ENCODE measurements at regions not wholly inside any gene's neighbourhood (a gene's known extent, or its start where the extent isn't known, plus 50 kb on each side); places are given as distances from the start of the nearest gene placed in this dataset.

GRCh38 chr18:33838054-33838453 is 260.0 kb downstream of the ASXL3 start:
- DNase-seq = no peak
- Histone ChIP-seq H3K4me3 (no peak overlapping the region), H3K27ac (no peak overlapping the region), H3K4me1 (ENCODE audit: insufficient read depth) (no peaks in the 10 kb centered on the region), H3K9me2 (ENCODE audit: insufficient read depth) (no peaks in the 10 kb centered on the region), H3K36me3 (ENCODE audit: low read depth) (no peaks in the 10 kb centered on the region), H3K27me3 (replicated peaks; ENCODE audit: insufficient read depth) (no peaks in the 10 kb centered on the region), H4K20me1 (ENCODE audit: insufficient read depth) (no peaks in the 10 kb centered on the region), H2AFZ (no peak overlapping the region), H3F3A (ENCODE audit: insufficient read depth) (no peaks in the 10 kb centered on the region), H3K4me2 (ENCODE audit: unreplicated experiment) (no peak overlapping the region), H3K79me2 (ENCODE audit: insufficient read depth) (no peaks in the 10 kb centered on the region), H3K9ac (no peak overlapping the region), H3K9me3 (ENCODE audit: low read depth) (no peaks in the 10 kb centered on the region)
- no peak for TF ChIP-seq EZH2 (IDR thresholded peaks at IDR 0.05; ENCODE audit: insufficient read depth, poor library complexity, severe bottlenecking)
- no peak for TF ChIP-seq EZH2phosphoT487 (IDR thresholded peaks at IDR 0.05; ENCODE audit: insufficient read depth, low read depth)
- WGBS, 2 experiments (ENCODE audit: low coverage in 1 of 2, low lambda C conversion rate in 2 of 2, missing lambda C conversion rate in 2 of 2) = 3 to 5% methylated on average over 1 of the region's 1 CpG
- in situ Hi-C loops (cut with MboI) = loop anchor here (25.0 kb wide), 1 partner anchor 474 kb away; no protein-coding TSS in a partner anchor

DNA sequence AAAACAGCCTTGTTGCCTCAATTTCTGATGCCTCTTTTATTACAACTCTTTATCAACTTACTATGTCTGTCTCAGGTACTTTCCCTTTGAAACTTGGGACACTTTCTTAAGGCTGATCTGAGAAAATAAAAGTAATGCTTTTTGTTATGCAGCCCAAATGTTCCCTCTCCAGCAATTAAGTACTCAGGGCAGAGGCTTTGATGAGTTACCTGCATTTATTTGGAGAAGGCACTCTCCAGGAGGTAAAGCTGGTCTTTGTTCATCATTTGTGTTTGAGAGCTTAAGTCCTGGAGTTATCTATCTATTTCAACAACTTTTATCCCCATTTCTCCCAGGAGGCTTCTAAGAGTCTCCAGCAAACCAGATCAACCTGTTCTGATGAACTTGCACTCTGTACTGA is 259.2 kb downstream of the ASXL3 start:
- no peaks in the 10 kb centered on the region for H3K79me2 ChIP-seq (ENCODE audit: insufficient read depth)
- H3K9me2 ChIP-seq (ENCODE audit: insufficient read depth) = no peaks in the 10 kb centered on the region
- H3F3A ChIP-seq (ENCODE audit: insufficient read depth) = no peaks in the 10 kb centered on the region
- no peaks in the 10 kb centered on the region for H3K9me3 ChIP-seq (ENCODE audit: low read depth)
- H4K20me1 ChIP-seq (ENCODE audit: insufficient read depth) = no peaks in the 10 kb centered on the region
- H3K4me1 ChIP-seq (ENCODE audit: insufficient read depth) = no peaks in the 10 kb centered on the region
- no peak overlapping the region for H3K27ac ChIP-seq
- DNase-seq = no peak
- H3K4me3 ChIP-seq = no peak overlapping the region
- H2AFZ ChIP-seq = no peak overlapping the region
- no peak overlapping the region for H3K4me2 ChIP-seq (ENCODE audit: unreplicated experiment)
- H3K36me3 ChIP-seq (ENCODE audit: low read depth) = no peaks in the 10 kb centered on the region
- H3K27me3 ChIP-seq (replicated peaks; ENCODE audit: insufficient read depth) = no peaks in the 10 kb centered on the region
- H3K9ac ChIP-seq = no peak overlapping the region
- in situ Hi-C loops (cut with MboI) = loop anchor here (25.0 kb wide), 1 partner anchor 475 kb away; no protein-coding TSS in a partner anchor
- TF ChIP-seq EZH2phosphoT487 (IDR thresholded peaks at IDR 0.05; ENCODE audit: insufficient read depth, low read depth) (no peak), EZH2 (IDR thresholded peaks at IDR 0.05; ENCODE audit: insufficient read depth, poor library complexity, severe bottlenecking) (no peak)

GRCh38 chr18:33836564-33836963 is 258.5 kb downstream of the ASXL3 start:
- H3K27ac ChIP-seq = no peak overlapping the region
- no peaks in the 10 kb centered on the region for H3F3A ChIP-seq (ENCODE audit: insufficient read depth)
- in situ Hi-C loops (cut with MboI) = loop anchor here (25.0 kb wide), 1 partner anchor 476 kb away; no protein-coding TSS in a partner anchor
- H3K79me2 ChIP-seq (ENCODE audit: insufficient read depth) = no peaks in the 10 kb centered on the region
- no peaks in the 10 kb centered on the region for H4K20me1 ChIP-seq (ENCODE audit: insufficient read depth)
- H3K36me3 ChIP-seq (ENCODE audit: low read depth) = no peaks in the 10 kb centered on the region
- no peak overlapping the region for H3K4me3 ChIP-seq
- DNase-seq = no peak
- H3K9me3 ChIP-seq (ENCODE audit: low read depth) = no peaks in the 10 kb centered on the region
- H3K4me1 ChIP-seq (ENCODE audit: insufficient read depth) = no peaks in the 10 kb centered on the region
- WGBS, 2 experiments (ENCODE audit: low coverage in 1 of 2, low lambda C conversion rate in 2 of 2, missing lambda C conversion rate in 2 of 2) = 40 to 43% methylated on average over 4 of the region's 4 CpGs
- no peak overlapping the region for H2AFZ ChIP-seq
- H3K4me2 ChIP-seq (ENCODE audit: unreplicated experiment) = no peak overlapping the region
- TF ChIP-seq EZH2 (IDR thresholded peaks at IDR 0.05; ENCODE audit: insufficient read depth, poor library complexity, severe bottlenecking) (no peak), EZH2phosphoT487 (IDR thresholded peaks at IDR 0.05; ENCODE audit: insufficient read depth, low read depth) (no peak)
- no peaks in the 10 kb centered on the region for H3K27me3 ChIP-seq (replicated peaks; ENCODE audit: insufficient read depth)
- H3K9me2 ChIP-seq (ENCODE audit: insufficient read depth) = no peaks in the 10 kb centered on the region
- no peak overlapping the region for H3K9ac ChIP-seq

DNA sequence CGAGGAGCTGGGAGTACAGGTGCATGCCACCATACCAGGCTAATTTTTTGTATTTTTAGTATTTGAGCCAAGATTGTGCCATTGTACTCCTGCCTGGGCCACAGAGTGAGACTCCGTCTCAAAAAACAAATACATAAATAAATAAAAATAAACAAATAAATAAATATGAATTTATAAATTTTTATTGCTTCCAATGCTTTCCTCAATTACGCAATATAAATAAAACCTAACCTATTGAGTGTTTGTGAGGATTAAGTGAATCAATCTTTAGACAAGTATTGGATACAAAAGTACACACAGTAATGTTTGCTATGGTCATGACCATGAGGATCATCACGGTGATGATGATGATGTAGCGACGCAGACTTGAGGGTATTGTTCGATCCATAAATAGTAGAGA is 257.4 kb downstream of the ASXL3 start:
- no peak for TF ChIP-seq EZH2 (IDR thresholded peaks at IDR 0.05; ENCODE audit: insufficient read depth, poor library complexity, severe bottlenecking)
- no peak for TF ChIP-seq EZH2phosphoT487 (IDR thresholded peaks at IDR 0.05; ENCODE audit: insufficient read depth, low read depth)
- in situ Hi-C loops (cut with MboI) = loop anchor here (25.0 kb wide), 1 partner anchor 477 kb away; no protein-coding TSS in a partner anchor
- 46 to 49% methylated on average over 7 of the region's 7 CpGs for WGBS, 2 experiments (ENCODE audit: low coverage in 1 of 2, low lambda C conversion rate in 2 of 2, missing lambda C conversion rate in 2 of 2)

GRCh38 chr18:33833842-33834241 is 255.8 kb downstream of the ASXL3 start:
- no peaks in the 10 kb centered on the region for H3K9me2 ChIP-seq (ENCODE audit: insufficient read depth)
- no peaks in the 10 kb centered on the region for H3K4me1 ChIP-seq (ENCODE audit: insufficient read depth)
- no peak overlapping the region for H3K9ac ChIP-seq
- no peak overlapping the region for H3K4me3 ChIP-seq
- no peaks in the 10 kb centered on the region for H3K9me3 ChIP-seq (ENCODE audit: low read depth)
- in situ Hi-C loops (cut with MboI) = loop anchor here (25.0 kb wide), 1 partner anchor 478 kb away; no protein-coding TSS in a partner anchor
- 47 to 51% methylated on average over 1 of the region's 1 CpG for WGBS, 2 experiments (ENCODE audit: low coverage in 1 of 2, low lambda C conversion rate in 2 of 2, missing lambda C conversion rate in 2 of 2)
- H3F3A ChIP-seq (ENCODE audit: insufficient read depth) = no peaks in the 10 kb centered on the region
- no peak overlapping the region for H3K4me2 ChIP-seq (ENCODE audit: unreplicated experiment)
- no peak for TF ChIP-seq EZH2phosphoT487 (IDR thresholded peaks at IDR 0.05; ENCODE audit: insufficient read depth, low read depth)
- TF ChIP-seq EZH2 (IDR thresholded peaks at IDR 0.05; ENCODE audit: insufficient read depth, poor library complexity, severe bottlenecking) = no peak
- no peaks in the 10 kb centered on the region for H3K27me3 ChIP-seq (replicated peaks; ENCODE audit: insufficient read depth)
- no peak overlapping the region for H2AFZ ChIP-seq
- no peaks in the 10 kb centered on the region for H3K36me3 ChIP-seq (ENCODE audit: low read depth)
- no peaks in the 10 kb centered on the region for H3K79me2 ChIP-seq (ENCODE audit: insufficient read depth)
- no peak overlapping the region for H3K27ac ChIP-seq
- H4K20me1 ChIP-seq (ENCODE audit: insufficient read depth) = no peaks in the 10 kb centered on the region
- DNase-seq = no peak

More for the DNA sequence above, 257.4 kb downstream of the ASXL3 start:
- Histone ChIP-seq H3F3A (ENCODE audit: insufficient read depth) (no peaks in the 10 kb centered on the region), H3K9me3 (ENCODE audit: low read depth) (no peaks in the 10 kb centered on the region), H2AFZ (no peak overlapping the region), H3K4me1 (ENCODE audit: insufficient read depth) (no peaks in the 10 kb centered on the region), H3K9ac (no peak overlapping the region), H4K20me1 (ENCODE audit: insufficient read depth) (no peaks in the 10 kb centered on the region), H3K36me3 (ENCODE audit: low read depth) (no peaks in the 10 kb centered on the region), H3K4me2 (ENCODE audit: unreplicated experiment) (no peak overlapping the region), H3K4me3 (no peak overlapping the region), H3K79me2 (ENCODE audit: insufficient read depth) (no peaks in the 10 kb centered on the region), H3K27me3 (replicated peaks; ENCODE audit: insufficient read depth) (no peaks in the 10 kb centered on the region), H3K9me2 (ENCODE audit: insufficient read depth) (no peaks in the 10 kb centered on the region), H3K27ac (no peak overlapping the region)
- no peak for DNase-seq
